ENCODE measurements at regions not wholly inside any gene's neighbourhood (a gene's known extent, or its start where the extent isn't known, plus 50 kb on each side); places are given as distances from the start of the nearest gene placed in this dataset.
"Not testable (repeated sequence)": the region's sequence is repeated elsewhere in the genome, so short reads cannot be mapped to it uniquely, and the experiment has no call there.

GRCh38 chr10:3972460-3973301 is 187.7 kb upstream of the KLF6 start:
- FAIRE-seq: no peak

- FAIRE-seq: no peak
Measured at GRCh38 chr10:3971713-3972112, 186.7 kb upstream of the KLF6 start.

- no peak for FAIRE-seq
Measured at GRCh38 chr10:3969876-3970666, 185.1 kb upstream of the KLF6 start.

- FAIRE-seq: no peak
Measured at GRCh38 chr10:3968727-3969126, 183.7 kb upstream of the KLF6 start.

- no peak for FAIRE-seq
Measured at GRCh38 chr10:3964516-3964915, 179.5 kb upstream of the KLF6 start.

GRCh38 chr10:3963191-3963673 is 178.2 kb upstream of the KLF6 start:
- no peak for FAIRE-seq

GRCh38 chr10:3961082-3961481 is 176.1 kb upstream of the KLF6 start:
- FAIRE-seq: no peak

GRCh38 chr10:3960496-3960895 is 175.5 kb upstream of the KLF6 start:
- FAIRE-seq: no peak

- FAIRE-seq: no peak
Measured at GRCh38 chr10:3959370-3960325, 174.6 kb upstream of the KLF6 start.

GRCh38 chr10:3958472-3958996 is 173.5 kb upstream of the KLF6 start:
- no peak for FAIRE-seq

- FAIRE-seq: no peak
Measured at GRCh38 chr10:3955955-3956617, 171.1 kb upstream of the KLF6 start.

GRCh38 chr10:3955493-3955892 is 170.5 kb upstream of the KLF6 start:
- no peak for FAIRE-seq

GRCh38 chr10:3954615-3955014 is 169.6 kb upstream of the KLF6 start:
- FAIRE-seq: no peak

GRCh38 chr10:3954007-3954406 is 169.0 kb upstream of the KLF6 start:
- FAIRE-seq: not testable (repeated sequence)

- no peak for FAIRE-seq
Measured at GRCh38 chr10:3951993-3952392, 167.0 kb upstream of the KLF6 start.

- no peak for FAIRE-seq
Measured at GRCh38 chr10:3950676-3951275, 165.8 kb upstream of the KLF6 start.

GRCh38 chr10:3949711-3950110 is 164.7 kb upstream of the KLF6 start:
- no peak for FAIRE-seq

- no peak for FAIRE-seq
Measured at GRCh38 chr10:3948843-3949242, 163.8 kb upstream of the KLF6 start.

- no peak for FAIRE-seq
Measured at GRCh38 chr10:3946234-3947229, 161.5 kb upstream of the KLF6 start.

GRCh38 chr10:3945026-3945425 is 160.0 kb upstream of the KLF6 start:
- no peak for FAIRE-seq

Measured in G401.6 (cell line).